H1 (cell line): ENCODE measurements at regions not wholly inside any gene's neighbourhood (a gene's known extent, or its start where the extent isn't known, plus 50 kb on each side); places are given as distances from the start of the nearest gene placed in this dataset.

ENCODE experiments used
- CTCF ChIA-PET: fragments of 300-600 bp; sonication (Branson Sonifier 250); formaldehyde crosslinking; loops from one replicate; lab custom pipeline; 2021; ENCODE audit not compliant: partially characterized antibody; lab: Charles Lee
- POLR2A ChIA-PET: fragments of 300-600 bp; sonication (Branson Sonifier 250); formaldehyde crosslinking; loops from one replicate; lab custom pipeline; 2021; ENCODE audit warnings: inconsistent platforms; ENCODE audit not compliant: partially characterized antibody; lab: Charles Lee
- DNase-seq, 2 experiments: peaks; one replicate each; pipeline versions ENCODE4 v3.0.0 to v3.0.0-alpha.2; 2010 to 2022; ENCODE audit warnings: low spot score in 2 of 2, low read depth in 1 of 2, mixed read lengths in 1 of 2
- FAIRE-seq: peaks from 2 replicates; lab custom pipeline; 2011; peaks lifted over from hg19 to GRCh38; lab: Jason Lieb, UNC
- H2AFZ ChIP-seq: 2 replicates; pipeline ENCODE4 v1.8.1; 2012; ENCODE audit warnings: low read length, inconsistent platforms
- H2AK5ac ChIP-seq: 2 replicates; pipeline ENCODE4 v1.6.1; 2013; ENCODE audit warnings: low read depth, low read length
- H2BK120ac ChIP-seq: replicated peaks from 2 replicates; pipeline ENCODE3; 2013; ENCODE audit warnings: low read depth, low read length, inconsistent platforms
- H2BK12ac ChIP-seq: 2 replicates; pipeline ENCODE4 v1.6.1; 2013; ENCODE audit warnings: low read depth, low read length
- H2BK15ac ChIP-seq: 2 replicates; pipeline ENCODE4 v1.6.1; 2013; ENCODE audit warnings: low read length
- H2BK20ac ChIP-seq: 2 replicates; pipeline ENCODE4 v1.6.1; 2013; ENCODE audit warnings: low read length
- H2BK5ac ChIP-seq: 2 replicates; pipeline ENCODE4 v1.6.1; 2013; ENCODE audit warnings: low read depth, low read length
- H3K14ac ChIP-seq: 2 replicates; pipeline ENCODE4 v1.6.1; 2013; ENCODE audit warnings: inconsistent platforms; ENCODE audit not compliant: insufficient read length
- H3K18ac ChIP-seq: 2 replicates; pipeline ENCODE4 v1.6.1; 2013; ENCODE audit warnings: low read length; ENCODE audit errors: extremely low read depth
- H3K23ac ChIP-seq: 2 replicates; pipeline ENCODE4 v1.6.1; 2013; ENCODE audit warnings: inconsistent platforms; ENCODE audit not compliant: insufficient read length
- H3K23me2 ChIP-seq: 2 replicates; pipeline ENCODE4 v1.6.1; 2013; ENCODE audit warnings: low read depth, low read length
- H3K27ac ChIP-seq: 2 replicates; pipeline ENCODE4 v1.6.1; 2011; ENCODE audit warnings: low read depth, low read length, inconsistent platforms
- H3K27me3 ChIP-seq, 4 experiments: replicated peaks in 1 of 4; 1 replicate in 1 of 4; 2 replicates in 3 of 4; pipeline versions ENCODE4 v1.6.1 to v1.8.1; 2011 to 2013; ENCODE audit warnings: low read length in 3 of 4, mild to moderate bottlenecking in 3 of 4, inconsistent platforms in 2 of 4, mixed read lengths in 2 of 4, moderate library complexity in 1 of 4; ENCODE audit not compliant: control insufficient read depth in 3 of 4, insufficient read depth in 3 of 4; ENCODE audit errors: extremely low read depth in 1 of 4
- H3K36me3 ChIP-seq, 4 experiments: 2 replicates each; pipeline versions ENCODE4 v1.6.1 to v1.8.1; 2011 to 2013; ENCODE audit warnings: mild to moderate bottlenecking in 4 of 4, low read length in 3 of 4, moderate library complexity in 2 of 4, control low read depth in 1 of 4, inconsistent platforms in 1 of 4; ENCODE audit not compliant: insufficient read depth in 4 of 4, control insufficient read depth in 2 of 4
- H3K4ac ChIP-seq: replicated peaks from 2 replicates; pipeline ENCODE3; 2013; ENCODE audit warnings: low read length, low read depth, mixed read lengths, inconsistent platforms; ENCODE audit not compliant: insufficient read length
- H3K4me1 ChIP-seq, 4 experiments: replicated peaks in 1 of 4; 1 replicate in 1 of 4; 2 replicates in 3 of 4; pipeline versions ENCODE4 v1.6.1 to v1.8.1; 2011 to 2013; ENCODE audit warnings: low read length in 3 of 4, inconsistent platforms in 2 of 4, mixed read lengths in 1 of 4; ENCODE audit not compliant: insufficient read depth in 4 of 4, control insufficient read depth in 3 of 4
- H3K4me2 ChIP-seq, 2 experiments: 2 replicates each; pipeline versions ENCODE4 v1.6.1 to v1.8.1; 2011 to 2013; ENCODE audit warnings: low read depth in 2 of 2, low read length in 2 of 2, control low read depth in 1 of 2, inconsistent platforms in 1 of 2, mild to moderate bottlenecking in 1 of 2; ENCODE audit not compliant: insufficient read depth in 1 of 2
- H3K4me3 ChIP-seq, 4 experiments: fragments of 200-600, 300-600 bp in 1 of 4; sonication (generic), shearing (Covaris generic), sonication (Bioruptor Twin) in 1 of 4; 2 replicates each; pipeline versions ENCODE4 v1.5.1 to v1.8.1; 2011 to 2016; ENCODE audit warnings: low read length in 4 of 4, low read depth in 3 of 4, control low read depth in 2 of 4, inconsistent platforms in 2 of 4, mild to moderate bottlenecking in 2 of 4, mixed read lengths in 1 of 4, moderate library complexity in 1 of 4; ENCODE audit not compliant: insufficient read depth in 2 of 4; ENCODE audit errors: extremely low read depth in 1 of 4
- H3K56ac ChIP-seq: replicated peaks from 2 replicates; pipeline ENCODE3; 2013; ENCODE audit warnings: low read depth, mild to moderate bottlenecking, mixed read lengths, low read length, inconsistent platforms; ENCODE audit not compliant: insufficient read length
- H3K79me1 ChIP-seq: 2 replicates; pipeline ENCODE4 v1.6.1; 2013; ENCODE audit warnings: low read depth, low read length, control low read depth
- H3K79me2 ChIP-seq, 2 experiments: 2 replicates each; pipeline versions ENCODE4 v1.6.1 to v1.8.1; 2012 to 2013; ENCODE audit warnings: low read length in 2 of 2, mild to moderate bottlenecking in 2 of 2, inconsistent platforms in 1 of 2; ENCODE audit not compliant: insufficient read depth in 2 of 2, control insufficient read depth in 1 of 2
- H3K9ac ChIP-seq, 4 experiments: replicated peaks in 1 of 4; 1 replicate in 1 of 4; 2 replicates in 3 of 4; pipeline versions ENCODE4 v1.6.1 to v1.8.1; 2011 to 2013; ENCODE audit warnings: low read depth in 3 of 4, low read length in 3 of 4, control low read depth in 2 of 4, mild to moderate bottlenecking in 2 of 4, moderate library complexity in 2 of 4, inconsistent platforms in 1 of 4; ENCODE audit errors: extremely low read depth in 1 of 4
- H3K9me3 ChIP-seq, 2 experiments: 2 replicates each; pipeline versions ENCODE4 v1.6.1 to v1.8.1; 2012 to 2013; ENCODE audit warnings: mild to moderate bottlenecking in 2 of 2, moderate library complexity in 2 of 2, control low read depth in 1 of 2, inconsistent platforms in 1 of 2, low read depth in 1 of 2, low read length in 1 of 2, mixed read lengths in 1 of 2; ENCODE audit not compliant: insufficient read depth in 2 of 2
- H4K20me1 ChIP-seq, 2 experiments: replicated peaks in 1 of 2; 2 replicates each; pipeline versions ENCODE3 to v1.8.1; 2011 to 2013; ENCODE audit warnings: inconsistent platforms in 2 of 2, low read length in 2 of 2, mild to moderate bottlenecking in 1 of 2; ENCODE audit not compliant: insufficient read depth in 2 of 2, control insufficient read depth in 1 of 2
- H4K5ac ChIP-seq: 2 replicates; pipeline ENCODE4 v1.6.1; 2013; ENCODE audit warnings: low read length, low read depth, mixed read lengths, inconsistent platforms; ENCODE audit not compliant: insufficient read length
- H4K8ac ChIP-seq: 2 replicates; pipeline ENCODE4 v1.8.0; 2013; ENCODE audit warnings: mild to moderate bottlenecking, moderate library complexity, low read length, inconsistent platforms; ENCODE audit not compliant: insufficient read depth; ENCODE audit errors: extremely low read depth
- H4K91ac ChIP-seq: replicated peaks from 2 replicates; pipeline ENCODE3; 2013; ENCODE audit warnings: low read length, mixed read lengths, inconsistent platforms; ENCODE audit not compliant: insufficient read length
- CBX5 ChIP-seq: fragments of 300-800, 300-1000 bp; sonication (generic); IDR thresholded peaks from 2 replicates; pipeline ENCODE4 v1.7.1; 2016; ENCODE audit warnings: antibody characterized with exemption, low read length, low read depth
- EP300 ChIP-seq, 2 experiments: IDR thresholded peaks; 1 replicate in 1 of 2; 2 replicates in 1 of 2; pipeline ENCODE4 v1.6.1; 2011 to 2012; ENCODE audit warnings: low read depth in 2 of 2, low read length in 2 of 2, mild to moderate bottlenecking in 2 of 2, borderline replicate concordance in 1 of 2, inconsistent platforms in 1 of 2, moderate library complexity in 1 of 2
- POLR2A ChIP-seq, 2 experiments: IDR thresholded peaks; 1 replicate in 1 of 2; 2 replicates in 1 of 2; pipeline ENCODE4 v1.6.1; 2011; ENCODE audit warnings: low read depth in 2 of 2, low read length in 2 of 2, mild to moderate bottlenecking in 2 of 2; ENCODE audit errors: control extremely low read depth in 1 of 2
- SIN3A ChIP-seq, 2 experiments: IDR thresholded peaks in 1 of 2; conservative IDR thresholded peaks in 1 of 2; 2 replicates each; pipeline ENCODE4 v1.6.1; 2011 to 2012; ENCODE audit warnings: low read length in 2 of 2, improper control_type of control experiment in 1 of 2, low read depth in 1 of 2, mild to moderate bottlenecking in 1 of 2
- TAF7 ChIP-seq: optimal IDR thresholded peaks from 2 replicates; pipeline ENCODE3; 2011; ENCODE audit warnings: low read depth, mild to moderate bottlenecking, inconsistent platforms, low read length, moderate library complexity, borderline replicate concordance
- WGBS, 2 experiments: shearing (Covaris generic) in 1 of 2; methylation state at CpG; one replicate each; pipeline versions ENCODE4 v1.1.6 to v1.1.7; 2013 to 2015; ENCODE audit warnings: low lambda C conversion rate in 2 of 2, mixed read lengths in 2 of 2, inconsistent platforms in 1 of 2, low coverage in 1 of 2, missing lambda C conversion rate in 1 of 2; ENCODE audit not compliant: insufficient replicate concordance in 2 of 2, insufficient coverage in 1 of 2, insufficient read length in 1 of 2; ENCODE audit errors: extremely low coverage in 1 of 2, missing lambda C conversion rate in 1 of 2; 5-methylcytosine and 5-hydroxymethylcytosine counted together

DNA sequence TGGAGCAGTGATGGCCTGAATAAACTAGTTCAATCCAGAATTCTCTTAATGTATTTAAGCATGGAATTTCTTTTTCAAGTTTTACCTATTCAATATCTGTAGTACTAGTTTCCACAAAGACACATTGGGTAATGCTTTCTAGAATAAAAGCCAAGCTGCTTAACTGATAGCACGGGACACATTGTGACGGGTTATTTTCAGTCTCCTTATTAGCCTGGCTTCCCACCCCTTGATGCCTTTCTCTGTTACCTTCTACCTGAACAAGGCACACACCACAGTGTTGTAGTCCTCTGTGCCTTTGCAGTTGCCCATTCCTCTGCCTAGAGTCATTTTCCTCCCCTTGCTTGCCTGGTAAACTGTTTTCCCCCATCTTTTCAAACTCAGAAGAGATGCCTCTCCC is 139.1 kb downstream of the HDGFL1 start:
- Histone ChIP-seq H3K27ac (no peak overlapping the region), H2BK12ac (no peak overlapping the region), H3K4me2 (no peak overlapping the region), H3K23me2 (no peaks in the 10 kb centered on the region), H2AK5ac (no peak overlapping the region), H3K79me1 (no peaks in the 10 kb centered on the region), H3K4me3 (no peak overlapping the region), H3K14ac (no peak overlapping the region), H4K8ac (no peak overlapping the region), H3K79me2 (no peaks in the 10 kb centered on the region), H3K9me3 (no peaks in the 10 kb centered on the region), H4K5ac (no peak overlapping the region), H4K91ac (no peak overlapping the region), H3K4me1 (peaks cover 0 to 3% (median 0%) of the 10 kb centered on the region in 4 experiments; a peak in 1 of 7 replicates), H3K36me3 (no peaks in the 10 kb centered on the region), H2AFZ (0 out of 2 replicates have a peak overlapping the region, but pooled peaks have one; percentile 18), H2BK5ac (no peak overlapping the region), H3K9ac (no peak overlapping the region), H2BK120ac (no peak overlapping the region), H3K18ac (no peak overlapping the region), H3K23ac (no peak overlapping the region), H3K56ac (no peak overlapping the region), H2BK20ac (no peak overlapping the region), H3K4ac (no peak overlapping the region), H3K27me3 (no peaks in the 10 kb centered on the region), H2BK15ac (no peak overlapping the region), H4K20me1 (no peaks in the 10 kb centered on the region)
- ChIA-PET CTCF (interaction anchor here (0.6 to 1.6 kb wide), 2 partner anchors 24 to 1431 kb away, joined by 3 to 4 read pairs; no protein-coding TSS in a partner anchor), POLR2A (no interaction called here)
- 97% methylated on average over 2 of the region's 2 CpGs; no CpG with 5 or more reads in 1 of the 2 experiments for WGBS, 2 experiments
- no peak for FAIRE-seq
- DNase-seq = no peak
- TF ChIP-seq SIN3A (conservative IDR thresholded peaks at IDR 0.05 in 1 of 2, IDR thresholded peaks at IDR 0.05 in 1 of 2; ENCODE audit: low read depth in 1 of 2, low read length in 2 of 2) = no peak
- no peak for TF ChIP-seq POLR2A (IDR thresholded peaks at IDR 0.05; ENCODE audit: control extremely low read depth in 1 of 2, low read depth in 2 of 2, low read length in 2 of 2)
- TF ChIP-seq TAF7 = no peak
- TF ChIP-seq EP300 (IDR thresholded peaks at IDR 0.05; ENCODE audit: borderline replicate concordance in 1 of 2, low read depth in 2 of 2, low read length in 2 of 2) = no peak
- no peak for TF ChIP-seq CBX5
